Hepatocyte (in vitro differentiated cells): ENCODE measurements at regions not wholly inside any gene's neighbourhood (a gene's known extent, or its start where the extent isn't known, plus 50 kb on each side); places are given as distances from the start of the nearest gene placed in this dataset.

Source experiments
- DNase-seq: peaks from one replicate; pipeline ENCODE4 v3.0.0-alpha.2; 2016; ENCODE audit warnings: low spot score
- H2AFZ ChIP-seq: fragments of 200-600 bp; sonication (generic); 2 replicates; pipeline ENCODE4 v1.6.0; 2016; ENCODE audit warnings: antibody characterized with exemption, mild to moderate bottlenecking
- H3K27ac ChIP-seq: fragments of 200-600 bp; sonication (generic); 2 replicates; pipeline ENCODE4 v1.5.1; 2016; ENCODE audit warnings: mild to moderate bottlenecking
- H3K27me3 ChIP-seq: fragments of 200-600 bp; sonication (generic); 2 replicates; pipeline ENCODE4 v1.6.1; 2016
- H3K36me3 ChIP-seq: fragments of 200-600 bp; sonication (generic); replicated peaks from 2 replicates; pipeline ENCODE4 v1.5.1; 2016; ENCODE audit warnings: low read depth; ENCODE audit not compliant: insufficient read depth
- H3K4me1 ChIP-seq: fragments of 200-600 bp; sonication (generic); 2 replicates; pipeline ENCODE4 v1.5.1; 2016; ENCODE audit warnings: mild to moderate bottlenecking, moderate library complexity; ENCODE audit not compliant: insufficient read depth
- H3K4me2 ChIP-seq: fragments of 200-600 bp; sonication (generic); 2 replicates; pipeline ENCODE4 v1.6.0; 2016
- H3K4me3 ChIP-seq: fragments of 200-600 bp; sonication (generic); 2 replicates; pipeline ENCODE4 v1.5.1; 2016; ENCODE audit warnings: mild to moderate bottlenecking
- H3K79me2 ChIP-seq: fragments of 200-600 bp; sonication (generic); 2 replicates; pipeline ENCODE4 v1.6.0; 2017; ENCODE audit warnings: mild to moderate bottlenecking
- H3K9me2 ChIP-seq: fragments of 200-600 bp; sonication (generic); replicated peaks from 2 replicates; pipeline ENCODE4 v1.6.0; 2017; ENCODE audit warnings: mild to moderate bottlenecking; ENCODE audit not compliant: insufficient read depth
- H3K9me3 ChIP-seq: fragments of 200-600 bp; sonication (generic); 2 replicates; pipeline ENCODE4 v1.5.1; 2016; ENCODE audit warnings: low read depth, mild to moderate bottlenecking
- H4K20me1 ChIP-seq: fragments of 200-600 bp; sonication (generic); 2 replicates; pipeline ENCODE4 v1.6.0; 2016; ENCODE audit warnings: mild to moderate bottlenecking; ENCODE audit not compliant: insufficient read depth, poor library complexity, severe bottlenecking
- CTCF ChIP-seq: fragments of 200-600 bp; sonication (generic); IDR thresholded peaks from 2 replicates; pipeline ENCODE4 v1.5.1; 2016; ENCODE audit warnings: antibody characterized with exemption, mild to moderate bottlenecking; ENCODE audit not compliant: poor library complexity
- EZH2 ChIP-seq: fragments of 200-600 bp; sonication (generic); IDR thresholded peaks from 2 replicates; pipeline ENCODE4 v1.6.1; 2016; ENCODE audit warnings: antibody characterized with exemption, mild to moderate bottlenecking, borderline replicate concordance
- EZH2phosphoT487 ChIP-seq: fragments of 200-600 bp; sonication (generic); IDR thresholded peaks from one replicate; pipeline ENCODE4 v1.6.1; 2018; ENCODE audit warnings: antibody characterized with exemption, mild to moderate bottlenecking, low read depth, moderate library complexity; ENCODE audit not compliant: unreplicated experiment, severe bottlenecking
- WGBS: methylation state at CpG from one replicate; pipeline ENCODE4 v1.1.6; 2016; ENCODE audit warnings: low lambda C conversion rate; ENCODE audit errors: missing lambda C conversion rate; 5-methylcytosine and 5-hydroxymethylcytosine counted together

GRCh38 chr2:223300326-223300725 lies 248.3 kb downstream of the KCNE4 start:
- Histone ChIP-seq H3K4me2 (no peak overlapping the region), H3K4me1 (no peaks in the 10 kb centered on the region), H3K4me3 (no peak overlapping the region), H3K9me2 (no peaks in the 10 kb centered on the region), H3K79me2 (no peaks in the 10 kb centered on the region), H4K20me1 (no peaks in the 10 kb centered on the region), H3K36me3 (no peaks in the 10 kb centered on the region), H2AFZ (no peak overlapping the region), H3K27ac (no peak overlapping the region), H3K9me3 (no peaks in the 10 kb centered on the region), H3K27me3 (no peaks in the 10 kb centered on the region)
- 88% methylated on average over 4 of the region's 4 CpGs for WGBS
- TF ChIP-seq EZH2 (no peak), EZH2phosphoT487 (no peak), CTCF (no peak)
- DNase-seq = no peak

- TF ChIP-seq CTCF (peak; percentile 34), EZH2 (no peak), EZH2phosphoT487 (no peak)
Measured at GRCh38 chr2:223306371-223306770, 254.4 kb downstream of the KCNE4 start.

GRCh38 chr2:223311889-223312680 lies 260.1 kb downstream of the KCNE4 start:
- WGBS = 84% methylated on average over 11 of the region's 11 CpGs
- no peak for TF ChIP-seq CTCF
- TF ChIP-seq EZH2phosphoT487 = no peak
- no peak for TF ChIP-seq EZH2
- no peak overlapping the region for H3K4me2 ChIP-seq

More at GRCh38 chr2:223306371-223306770, 254.4 kb downstream of the KCNE4 start:
- 67% methylated on average over 3 of the region's 3 CpGs for WGBS
- Histone ChIP-seq H3K9me3 (no peaks in the 10 kb centered on the region), H3K27me3 (no peaks in the 10 kb centered on the region), H3K27ac (no peak overlapping the region), H3K9me2 (no peaks in the 10 kb centered on the region), H3K79me2 (no peaks in the 10 kb centered on the region), H4K20me1 (no peaks in the 10 kb centered on the region), H3K4me1 (no peaks in the 10 kb centered on the region), H3K36me3 (no peaks in the 10 kb centered on the region), H2AFZ (no peak overlapping the region), H3K4me2 (no peak overlapping the region), H3K4me3 (no peak overlapping the region)
- DNase-seq = no peak

More at GRCh38 chr2:223311889-223312680, 260.1 kb downstream of the KCNE4 start:
- Histone ChIP-seq H3K9me3 (no peaks in the 10 kb centered on the region), H3K79me2 (no peaks in the 10 kb centered on the region), H3K4me1 (no peaks in the 10 kb centered on the region), H4K20me1 (no peaks in the 10 kb centered on the region), H2AFZ (no peak overlapping the region), H3K36me3 (no peaks in the 10 kb centered on the region), H3K9me2 (no peaks in the 10 kb centered on the region), H3K4me3 (no peak overlapping the region), H3K27ac (no peak overlapping the region), H3K27me3 (no peaks in the 10 kb centered on the region)
- DNase-seq = no peak
